GM10248 (cell line): ENCODE measurements at regions not wholly inside any gene's neighbourhood (a gene's known extent, or its start where the extent isn't known, plus 50 kb on each side); places are given as distances from the start of the nearest gene placed in this dataset.

ENCODE experiments used
- CTCF ChIA-PET: fragments of 300-600 bp; sonication (Branson Sonifier 250); formaldehyde crosslinking; extraction: SDS; loops from one replicate; lab custom pipeline; 2021; ENCODE audit warnings: antibody characterized with exemption; lab: Yijun Ruan, JAX
- POLR2A ChIA-PET: fragments of 350-650 bp; sonication (Branson Sonifier 250); formaldehyde crosslinking; extraction: SDS; loops from one replicate; lab custom pipeline; 2020; ENCODE audit warnings: antibody characterized with exemption; lab: Yijun Ruan, JAX
- DNase-seq: peaks from one replicate; pipeline ENCODE4 v3.0.0; 2012; ENCODE audit errors: extremely low spot score
- TF ChIP-seq, protein P1 (sequence below): IDR thresholded peaks from 2 replicates; pipeline ENCODE4 v1.5.1; 2012; ENCODE audit warnings: mild to moderate bottlenecking, low read depth; ENCODE audit errors: extremely low read depth, missing control alignments, control extremely low read depth

DNA sequence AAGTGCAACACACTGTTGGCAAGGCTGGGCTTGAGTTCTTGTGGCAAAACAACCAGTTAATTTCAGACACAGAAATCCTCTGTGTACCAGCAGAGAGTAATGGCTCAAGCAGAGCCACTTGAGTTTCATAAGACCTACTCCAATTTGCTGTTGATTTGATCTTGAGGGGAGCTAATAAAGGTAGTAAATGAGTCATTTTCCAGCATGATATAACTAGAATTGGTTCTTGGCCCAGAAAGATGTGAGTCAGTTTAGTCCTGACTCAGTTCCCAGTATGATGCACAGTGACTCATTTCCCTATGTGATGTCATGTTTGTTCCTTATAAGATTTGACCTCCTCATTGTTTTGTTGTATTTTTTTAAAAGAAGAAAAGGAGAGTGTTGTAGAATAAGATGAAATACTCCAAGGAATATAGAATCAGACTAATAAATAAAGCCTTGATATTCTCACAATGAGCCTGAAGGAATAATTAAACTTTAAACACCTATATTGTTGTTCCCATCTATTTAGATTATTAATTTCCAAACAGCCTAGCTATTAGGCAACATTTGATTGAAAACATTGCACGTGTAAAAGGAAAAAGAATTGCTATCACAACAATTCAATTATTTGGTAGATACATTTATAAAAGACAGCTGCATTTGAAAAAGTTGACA, 186.2 kb downstream of the REEP3 start:
- TF ChIP-seq, protein P1, sequence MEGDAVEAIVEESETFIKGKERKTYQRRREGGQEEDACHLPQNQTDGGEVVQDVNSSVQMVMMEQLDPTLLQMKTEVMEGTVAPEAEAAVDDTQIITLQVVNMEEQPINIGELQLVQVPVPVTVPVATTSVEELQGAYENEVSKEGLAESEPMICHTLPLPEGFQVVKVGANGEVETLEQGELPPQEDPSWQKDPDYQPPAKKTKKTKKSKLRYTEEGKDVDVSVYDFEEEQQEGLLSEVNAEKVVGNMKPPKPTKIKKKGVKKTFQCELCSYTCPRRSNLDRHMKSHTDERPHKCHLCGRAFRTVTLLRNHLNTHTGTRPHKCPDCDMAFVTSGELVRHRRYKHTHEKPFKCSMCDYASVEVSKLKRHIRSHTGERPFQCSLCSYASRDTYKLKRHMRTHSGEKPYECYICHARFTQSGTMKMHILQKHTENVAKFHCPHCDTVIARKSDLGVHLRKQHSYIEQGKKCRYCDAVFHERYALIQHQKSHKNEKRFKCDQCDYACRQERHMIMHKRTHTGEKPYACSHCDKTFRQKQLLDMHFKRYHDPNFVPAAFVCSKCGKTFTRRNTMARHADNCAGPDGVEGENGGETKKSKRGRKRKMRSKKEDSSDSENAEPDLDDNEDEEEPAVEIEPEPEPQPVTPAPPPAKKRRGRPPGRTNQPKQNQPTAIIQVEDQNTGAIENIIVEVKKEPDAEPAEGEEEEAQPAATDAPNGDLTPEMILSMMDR, result no peak
- CTCF ChIA-PET, result interaction anchor here (0.7 to 4.2 kb wide), 9 partner anchors 11 to 550 kb away, joined by 3 to 25 read pairs (median 4); no protein-coding TSS in a partner anchor

DNA sequence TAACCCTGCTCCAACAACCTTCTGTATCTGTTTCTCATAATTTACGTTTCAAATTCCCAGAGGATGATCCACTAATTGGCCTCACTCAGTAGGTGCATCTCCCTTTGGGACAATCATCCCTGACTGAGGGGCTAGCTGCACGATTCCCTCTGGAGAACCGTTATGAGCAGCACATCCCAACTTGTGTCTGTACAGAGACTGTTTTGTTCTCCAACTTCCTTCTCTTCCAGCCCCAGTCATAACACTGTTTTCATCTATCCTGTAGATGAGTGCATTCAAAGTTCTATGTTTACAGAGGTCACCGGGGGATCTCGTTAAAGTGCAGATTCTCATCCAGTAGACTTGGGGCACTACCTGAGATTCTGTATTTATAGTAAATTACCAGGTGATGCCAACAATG, 187.2 kb downstream of the REEP3 start:
- POLR2A ChIA-PET, result no interaction called here

More for the DNA sequence above, 186.2 kb downstream of the REEP3 start:
- peak; percentile 62 for DNase-seq
- POLR2A ChIA-PET, result interaction anchor here (0.6 kb wide), 1 partner anchor 439 kb away, joined by 3 read pairs; no protein-coding TSS in a partner anchor

DNA sequence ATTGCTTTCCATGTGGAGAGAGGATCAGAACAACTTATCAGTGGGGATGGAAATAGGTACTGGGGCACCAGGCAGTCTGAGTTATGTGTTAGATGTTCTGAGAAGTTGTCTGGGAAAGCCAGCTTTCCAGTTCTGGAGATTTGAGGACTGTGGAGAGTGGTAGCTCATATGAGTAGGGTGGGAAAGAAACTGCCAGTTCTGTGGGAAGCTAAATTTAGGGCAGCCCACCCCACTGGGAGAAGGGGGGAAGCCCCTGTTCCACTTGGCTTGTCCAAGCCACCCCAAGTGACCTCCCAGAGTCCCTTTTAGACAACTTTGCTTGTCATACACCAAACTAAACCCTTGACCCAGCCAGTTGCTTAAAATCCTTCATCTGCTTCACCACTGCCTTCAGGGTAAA, 189.5 kb downstream of the REEP3 start:
- peak; percentile 40 for DNase-seq
- TF ChIP-seq, protein P1, result no peak
- POLR2A ChIA-PET, result no interaction called here
- CTCF ChIA-PET, result interaction anchor here (1.1 to 3.8 kb wide), 7 partner anchors 10 to 552 kb away, joined by 3 to 32 read pairs (median 3); no protein-coding TSS in a partner anchor

More for the DNA sequence above, 187.2 kb downstream of the REEP3 start:
- CTCF ChIA-PET, result interaction anchor here (1.7 to 4.2 kb wide), 4 partner anchors 12 to 542 kb away, joined by 4 to 25 read pairs (median 10); no protein-coding TSS in a partner anchor
- TF ChIP-seq, protein P1, result no peak
- DNase-seq, result no peak

DNA sequence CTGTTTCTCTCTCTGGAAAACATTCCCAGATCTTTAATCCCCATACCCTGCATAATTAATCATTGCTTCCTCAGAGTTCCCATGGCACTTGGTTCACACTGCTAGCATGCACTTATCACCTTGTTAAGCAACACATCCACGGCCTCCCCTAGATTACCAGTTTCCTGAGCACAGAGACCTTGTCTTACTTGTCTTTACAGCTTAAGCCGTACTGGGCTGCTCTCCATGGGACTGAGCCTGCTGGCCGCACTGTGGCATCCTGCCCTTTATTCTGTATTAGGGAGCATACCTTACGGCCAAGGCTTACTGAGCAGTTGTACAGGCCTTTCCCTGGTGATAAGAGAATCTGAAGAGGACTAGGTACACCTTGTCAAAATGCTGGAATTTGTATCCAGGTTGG, 190.2 kb downstream of the REEP3 start:
- ChIA-PET CTCF (interaction anchor here (1.0 to 3.8 kb wide), 8 partner anchors 10 to 552 kb away, joined by 3 to 32 read pairs (median 3); no protein-coding TSS in a partner anchor), POLR2A (no interaction called here)
- DNase-seq, result no peak
- TF ChIP-seq, protein P1, result no peak

DNA sequence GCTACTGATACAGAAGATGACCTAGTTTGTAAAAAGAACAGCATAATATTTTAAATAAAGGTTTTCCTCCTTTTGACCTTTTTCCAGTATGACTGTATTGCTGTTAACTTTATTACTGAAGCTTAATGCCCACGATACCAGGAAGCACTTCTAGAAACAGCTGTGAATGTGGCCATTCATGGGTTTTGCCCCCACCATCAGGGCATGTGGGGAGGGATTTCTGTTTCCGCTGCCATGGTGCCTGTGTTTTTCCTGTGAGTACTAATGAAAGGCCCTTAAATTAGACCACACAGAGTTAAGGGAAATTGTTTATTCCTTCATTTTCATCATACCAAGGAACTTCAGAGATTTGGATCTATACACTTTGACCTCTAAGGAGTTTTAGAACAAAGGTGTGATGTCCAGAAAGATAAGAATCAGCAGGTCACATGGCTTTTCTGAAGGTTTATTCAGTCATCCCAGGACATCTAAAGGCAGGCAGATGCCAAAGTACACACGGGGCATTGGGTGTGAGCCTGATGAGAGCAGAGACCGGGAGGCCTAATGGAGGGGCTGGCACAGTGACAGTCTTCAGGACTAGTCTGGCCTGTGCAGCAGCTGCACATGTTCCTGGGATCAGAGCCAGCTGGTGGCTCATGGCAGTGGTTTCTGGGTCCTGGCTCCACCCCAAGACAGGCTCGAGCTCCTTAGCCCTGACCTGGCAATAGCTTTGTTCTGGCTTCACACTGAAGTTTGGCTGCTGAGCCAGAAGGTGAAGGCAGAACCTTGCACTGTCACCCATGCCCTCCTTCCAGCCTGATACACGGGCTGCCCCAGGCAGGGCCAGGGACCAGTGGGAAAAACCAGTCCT, 190.9 kb downstream of the REEP3 start:
- POLR2A ChIA-PET, result no interaction called here
- DNase-seq, result no peak
- CTCF ChIA-PET, result interaction anchor here (1.0 to 3.8 kb wide), 8 partner anchors 9 to 553 kb away, joined by 3 to 32 read pairs (median 4); no protein-coding TSS in a partner anchor
- TF ChIP-seq, protein P1, result no peak

DNA sequence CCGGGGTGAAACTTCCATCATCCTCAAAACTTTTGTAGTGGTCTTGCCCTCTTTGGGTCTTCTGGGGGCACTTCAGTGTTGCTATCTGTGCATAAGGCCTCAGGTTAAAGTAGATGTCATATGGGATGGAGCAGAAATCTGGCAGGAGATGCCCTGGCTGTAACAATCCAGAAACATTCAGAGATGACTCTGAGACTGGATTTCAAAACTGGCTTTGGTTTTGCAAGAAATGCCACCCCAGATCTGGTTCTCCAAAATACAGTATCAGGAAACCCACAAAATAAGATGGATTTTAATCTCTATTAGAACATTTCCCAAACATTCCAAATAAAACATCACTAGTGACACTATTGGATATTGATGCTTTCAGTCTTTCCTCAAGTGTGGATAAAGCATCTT, 191.5 kb downstream of the REEP3 start:
- ChIA-PET POLR2A (no interaction called here), CTCF (interaction anchor here (1.2 to 3.8 kb wide), 6 partner anchors 8 to 546 kb away, joined by 3 to 32 read pairs (median 4); no protein-coding TSS in a partner anchor)
- TF ChIP-seq, protein P1, result no peak
- DNase-seq, result no peak
